Type B pancreatic cell (in vitro differentiated cells): ENCODE measurements at regions not wholly inside any gene's neighbourhood (a gene's known extent, or its start where the extent isn't known, plus 50 kb on each side); places are given as distances from the start of the nearest gene placed in this dataset.
A peak's percentile ranks its signal among the peaks of the same experiment; 100 is the strongest.
"Not testable (repeated sequence)": the region's sequence is repeated elsewhere in the genome, so short reads cannot be mapped to it uniquely, and the experiment has no call there.

Experiments
- DNase-seq: peaks from one replicate; pipeline ENCODE4 v3.0.0; 2021; ENCODE audit warnings: mixed read lengths; ENCODE audit not compliant: unreplicated experiment; ENCODE audit errors: extremely low spot score
- H3K27ac Mint-ChIP-seq: 2 replicates; pipeline ENCODE4 v1.8.0; 2021; ENCODE audit warnings: mild to moderate bottlenecking, mixed read lengths
- H3K27me3 Mint-ChIP-seq: 2 replicates; pipeline ENCODE4 v1.8.0; 2021; ENCODE audit warnings: mixed read lengths
- H3K36me3 Mint-ChIP-seq: 2 replicates; pipeline ENCODE4 v1.8.0; 2021; ENCODE audit warnings: mixed read lengths
- H3K4me1 Mint-ChIP-seq: one replicate; pipeline ENCODE4 v1.8.0; 2021; ENCODE audit warnings: mixed read lengths; ENCODE audit not compliant: unreplicated experiment
- H3K4me3 Mint-ChIP-seq: 2 replicates; pipeline ENCODE4 v1.8.0; 2021; ENCODE audit warnings: mild to moderate bottlenecking, mixed read lengths
- H3K9me3 Mint-ChIP-seq: 2 replicates; pipeline ENCODE4 v1.8.0; 2021; ENCODE audit warnings: mixed read lengths
- TF ChIP-seq, protein P1 (sequence below): fragments of 200-600 bp; sonication (generic); conservative IDR thresholded peaks from 2 replicates; pipeline ENCODE4 v1.5.0; 2021; ENCODE audit warnings: antibody characterized with exemption, mild to moderate bottlenecking

DNA sequence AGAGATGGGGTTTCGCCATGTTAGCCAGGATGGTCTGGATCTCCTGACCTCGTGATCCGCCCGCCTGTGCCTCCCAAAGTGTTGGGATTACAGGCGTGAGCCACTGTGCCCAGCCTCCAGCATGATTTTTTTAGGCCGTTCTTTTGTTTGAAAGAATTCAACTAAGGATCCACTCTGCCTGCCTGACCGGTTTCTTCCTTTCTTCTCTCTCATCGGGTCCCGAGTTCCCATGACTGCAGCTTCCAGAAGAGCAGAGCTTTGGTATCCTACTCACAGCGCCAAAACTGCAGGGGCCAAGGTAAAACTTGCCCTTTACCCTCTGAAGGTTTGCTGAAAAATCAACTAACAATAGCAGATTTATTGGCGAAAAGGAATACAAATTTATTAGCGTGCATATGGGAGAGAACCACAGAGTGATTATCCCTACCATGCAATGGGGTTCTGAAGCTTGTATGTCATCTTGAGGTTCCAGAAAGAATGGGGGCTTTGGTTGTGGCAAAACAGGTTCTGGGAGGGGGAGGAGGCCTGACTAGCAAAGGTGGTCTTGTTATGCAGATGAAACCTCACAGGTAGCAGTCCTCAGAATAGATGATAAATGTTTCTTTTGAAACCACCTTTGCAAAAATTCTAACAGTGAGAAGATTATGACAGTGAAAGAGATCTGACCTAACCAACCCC lies 87.0 kb upstream of the MSH6 start:
- Mint-ChIP-seq H3K27ac (peak overlapping the region; percentile 22), H3K27me3 (no peaks in the 10 kb centered on the region), H3K4me3 (peak overlapping the region; percentile 37), H3K4me1 (peaks cover 28% of the 10 kb centered on the region), H3K9me3 (no peaks in the 10 kb centered on the region), H3K36me3 (no peaks in the 10 kb centered on the region)
- no peak for DNase-seq
- TF ChIP-seq, protein P1, sequence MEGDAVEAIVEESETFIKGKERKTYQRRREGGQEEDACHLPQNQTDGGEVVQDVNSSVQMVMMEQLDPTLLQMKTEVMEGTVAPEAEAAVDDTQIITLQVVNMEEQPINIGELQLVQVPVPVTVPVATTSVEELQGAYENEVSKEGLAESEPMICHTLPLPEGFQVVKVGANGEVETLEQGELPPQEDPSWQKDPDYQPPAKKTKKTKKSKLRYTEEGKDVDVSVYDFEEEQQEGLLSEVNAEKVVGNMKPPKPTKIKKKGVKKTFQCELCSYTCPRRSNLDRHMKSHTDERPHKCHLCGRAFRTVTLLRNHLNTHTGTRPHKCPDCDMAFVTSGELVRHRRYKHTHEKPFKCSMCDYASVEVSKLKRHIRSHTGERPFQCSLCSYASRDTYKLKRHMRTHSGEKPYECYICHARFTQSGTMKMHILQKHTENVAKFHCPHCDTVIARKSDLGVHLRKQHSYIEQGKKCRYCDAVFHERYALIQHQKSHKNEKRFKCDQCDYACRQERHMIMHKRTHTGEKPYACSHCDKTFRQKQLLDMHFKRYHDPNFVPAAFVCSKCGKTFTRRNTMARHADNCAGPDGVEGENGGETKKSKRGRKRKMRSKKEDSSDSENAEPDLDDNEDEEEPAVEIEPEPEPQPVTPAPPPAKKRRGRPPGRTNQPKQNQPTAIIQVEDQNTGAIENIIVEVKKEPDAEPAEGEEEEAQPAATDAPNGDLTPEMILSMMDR = no peak

DNA sequence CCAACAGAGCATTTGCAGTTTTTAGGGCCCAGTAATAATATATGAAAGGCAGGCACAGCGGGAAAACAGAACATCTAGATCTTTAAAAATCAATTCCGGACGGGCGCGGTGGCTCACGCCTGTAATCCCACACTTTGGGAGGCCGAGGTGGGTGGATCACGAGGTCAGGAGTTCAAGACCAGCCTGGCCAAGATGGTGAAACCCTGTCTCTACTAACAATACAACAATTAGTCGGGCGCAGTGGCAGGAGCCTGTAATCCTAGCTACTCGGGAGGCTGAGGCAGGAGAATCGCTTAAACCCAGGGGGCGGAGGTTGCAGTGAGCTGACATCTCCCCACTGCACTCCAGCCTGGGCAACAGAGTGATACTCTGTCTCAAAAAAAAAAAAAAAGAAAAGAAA lies 88.5 kb upstream of the MSH6 start:
- H3K27me3 Mint-ChIP-seq, H3K27ac Mint-ChIP-seq, H3K36me3 Mint-ChIP-seq, DNase-seq, H3K4me3 Mint-ChIP-seq, H3K9me3 Mint-ChIP-seq: not testable (repeated sequence)
- peaks cover 28% of the 10 kb centered on the region for H3K4me1 Mint-ChIP-seq

DNA sequence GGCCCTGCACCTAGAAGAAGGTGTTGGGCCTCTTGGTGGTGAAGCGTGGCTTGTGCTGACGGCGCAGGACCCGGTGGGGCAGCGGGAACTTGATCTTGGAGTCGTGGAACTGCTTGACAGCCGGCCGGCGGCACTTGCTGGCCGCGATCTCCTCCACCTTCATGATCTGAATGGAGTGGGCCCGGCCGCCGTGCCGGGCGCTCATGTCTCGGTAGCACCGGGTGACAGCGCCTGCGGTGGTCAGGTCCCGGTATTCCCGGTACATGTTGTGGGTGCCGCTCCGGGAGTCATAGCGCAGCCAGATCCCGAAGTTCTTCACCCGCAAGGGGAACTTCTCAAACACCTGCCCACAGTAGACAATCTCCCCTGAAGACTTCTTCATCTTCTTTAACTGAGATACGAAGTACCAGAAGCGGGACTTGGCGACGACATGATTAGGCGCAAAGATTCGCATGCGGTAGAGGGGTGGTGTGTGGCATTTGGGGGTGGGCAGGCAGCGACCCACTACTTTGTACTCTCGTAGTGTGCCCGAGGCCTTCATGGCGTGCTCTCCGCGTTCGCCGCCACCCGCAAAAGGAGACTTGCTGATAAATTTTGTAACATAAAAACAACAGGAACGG lies 92.1 kb upstream of the MSH6 start:
- not testable (repeated sequence) for DNase-seq, H3K4me3 Mint-ChIP-seq, H3K36me3 Mint-ChIP-seq, H3K27me3 Mint-ChIP-seq, H3K27ac Mint-ChIP-seq, H3K9me3 Mint-ChIP-seq, H3K4me1 Mint-ChIP-seq

DNA sequence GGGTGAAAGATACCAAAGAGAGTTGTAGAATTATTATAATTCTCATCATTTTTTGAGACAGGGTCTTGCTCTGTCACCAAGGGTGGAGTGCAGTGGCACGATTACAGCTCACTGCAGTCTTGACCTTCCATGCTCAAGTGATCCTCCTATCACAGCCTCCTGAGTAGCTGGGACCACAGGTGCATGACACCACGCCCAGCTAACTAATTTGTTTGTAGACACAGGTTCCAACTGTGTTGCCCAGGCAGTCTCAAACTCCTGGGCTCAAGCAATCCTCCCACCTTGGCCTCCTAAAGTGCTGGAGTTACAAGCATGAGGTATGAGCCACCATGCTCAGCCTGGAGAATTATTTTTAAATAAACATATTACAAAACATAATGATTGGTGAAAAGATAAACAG lies 92.8 kb upstream of the MSH6 start:
- H3K27ac Mint-ChIP-seq = no peak overlapping the region
- TF ChIP-seq, protein P1 = no peak
- no peaks in the 10 kb centered on the region for H3K27me3 Mint-ChIP-seq
- H3K4me1 Mint-ChIP-seq = peaks cover 5% of the 10 kb centered on the region
- no peak overlapping the region for H3K4me3 Mint-ChIP-seq
- no peaks in the 10 kb centered on the region for H3K9me3 Mint-ChIP-seq
- H3K36me3 Mint-ChIP-seq = no peaks in the 10 kb centered on the region
- DNase-seq = no peak

- H3K36me3 Mint-ChIP-seq, H3K9me3 Mint-ChIP-seq, H3K4me3 Mint-ChIP-seq, H3K27me3 Mint-ChIP-seq, H3K27ac Mint-ChIP-seq, H3K4me1 Mint-ChIP-seq, DNase-seq: not testable (repeated sequence)
Observed at GRCh38 chr2:47689118-47689517, 93.8 kb upstream of the MSH6 start.

DNA sequence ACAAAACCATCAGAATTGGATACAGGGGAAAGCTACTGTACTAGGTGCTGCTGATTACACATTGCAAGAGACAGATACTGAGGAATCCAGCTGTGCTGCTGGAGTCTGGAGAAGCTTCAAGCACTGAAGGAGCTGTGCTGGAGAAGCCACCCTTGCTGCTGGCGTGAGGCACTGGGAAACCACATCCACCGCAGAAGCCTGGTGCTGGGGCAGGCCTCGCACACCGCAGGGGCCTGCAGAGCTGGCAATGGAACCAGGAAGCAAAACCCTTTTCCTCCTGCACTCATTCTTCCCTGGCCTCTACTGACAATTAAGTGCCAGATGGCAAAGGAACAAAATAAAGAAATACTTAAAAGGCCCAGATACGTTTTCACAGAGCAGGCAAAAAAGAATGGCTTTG lies 94.4 kb upstream of the MSH6 start:
- H3K36me3 Mint-ChIP-seq = no peaks in the 10 kb centered on the region
- peaks cover 5% of the 10 kb centered on the region for H3K4me1 Mint-ChIP-seq
- H3K27me3 Mint-ChIP-seq = no peaks in the 10 kb centered on the region
- DNase-seq = no peak
- TF ChIP-seq, protein P1 = no peak
- H3K27ac Mint-ChIP-seq = no peak overlapping the region
- no peak overlapping the region for H3K4me3 Mint-ChIP-seq
- H3K9me3 Mint-ChIP-seq = no peaks in the 10 kb centered on the region

DNA sequence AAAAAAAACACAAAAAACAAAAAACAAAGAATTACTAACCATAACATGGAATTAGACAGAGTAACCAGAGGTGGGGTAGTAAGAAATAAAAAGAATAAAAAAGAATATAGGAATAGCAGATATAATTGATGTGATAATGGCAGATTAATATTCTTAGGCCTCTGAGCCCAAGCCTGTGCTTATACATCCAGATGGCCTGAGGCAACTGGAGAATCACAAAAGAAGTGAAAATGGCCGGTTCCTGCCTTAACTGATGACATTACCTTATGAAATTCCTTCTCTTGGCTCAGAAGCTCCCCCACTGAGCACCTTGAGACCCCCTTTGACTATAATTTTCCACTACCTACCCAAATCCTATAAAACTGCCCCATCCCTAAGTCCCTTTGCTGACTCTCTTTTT lies 95.1 kb upstream of the MSH6 start:
- no peak overlapping the region for H3K4me3 Mint-ChIP-seq
- H3K4me1 Mint-ChIP-seq = peaks cover 5% of the 10 kb centered on the region
- no peaks in the 10 kb centered on the region for H3K9me3 Mint-ChIP-seq
- H3K27ac Mint-ChIP-seq = no peak overlapping the region
- no peak for DNase-seq
- TF ChIP-seq, protein P1 = no peak
- H3K36me3 Mint-ChIP-seq = no peaks in the 10 kb centered on the region
- no peaks in the 10 kb centered on the region for H3K27me3 Mint-ChIP-seq
